ENCODE measurements at regions not wholly inside any gene's neighbourhood (a gene's known extent, or its start where the extent isn't known, plus 50 kb on each side); places are given as distances from the start of the nearest gene placed in this dataset.

- Histone ChIP-seq H3K27me3 (ENCODE audit: insufficient read depth in 3 of 3, low read length in 2 of 3) (peaks cover 0 to 2% (median 0%) of the 10 kb centered on the region in 3 donors), H3K27ac (no peak overlapping the region), H3K4me3 (no peak overlapping the region), H3K36me3 (ENCODE audit: insufficient read depth in 1 of 2, low read depth in 1 of 2) (no peaks in the 10 kb centered on the region), H3K9me3 (no peaks in the 10 kb centered on the region), H3K4me1 (no peaks in the 10 kb centered on the region)
- ATAC-seq (no peak), DNase-seq (no peak)
- WGBS, 3 donors = 82 to 90% (median 86%) methylated on average over 1 of the region's 1 CpG
- no peak for TF ChIP-seq CTCF (IDR thresholded peaks at IDR 0.05)
- intact Hi-C loops (cut with DNase I) = no loop called here
Measured at GRCh38 chr7:108722561-108722960, 152.9 kb downstream of the DNAJB9 start.

- ATAC-seq (no peak), DNase-seq (no peak)
- no peak for TF ChIP-seq CTCF (IDR thresholded peaks at IDR 0.05)
- Histone ChIP-seq H3K36me3 (ENCODE audit: insufficient read depth in 1 of 2, low read depth in 1 of 2) (no peaks in the 10 kb centered on the region), H3K4me3 (no peak overlapping the region), H3K4me1 (no peaks in the 10 kb centered on the region), H3K27ac (no peak overlapping the region), H3K9me3 (no peaks in the 10 kb centered on the region), H3K27me3 (ENCODE audit: insufficient read depth in 3 of 3, low read length in 2 of 3) (peaks cover 0 to 2% (median 0%) of the 10 kb centered on the region in 3 donors)
- intact Hi-C loops (cut with DNase I) = no loop called here
- WGBS, 3 donors = 18 to 30% (median 25%) methylated on average over 4 of the region's 4 CpGs
Measured at GRCh38 chr7:108723381-108723814, 153.7 kb downstream of the DNAJB9 start.

- no peak overlapping the region for H3K27ac ChIP-seq
- no peak overlapping the region for H3K4me3 ChIP-seq
- no peaks in the 10 kb centered on the region for H3K9me3 ChIP-seq
- no peaks in the 10 kb centered on the region for H3K4me1 ChIP-seq
- no peak for TF ChIP-seq CTCF (IDR thresholded peaks at IDR 0.05)
- no peaks in the 10 kb centered on the region for H3K36me3 ChIP-seq (ENCODE audit: insufficient read depth in 1 of 2, low read depth in 1 of 2)
- intact Hi-C loops (cut with DNase I) = no loop called here
- no peak for ATAC-seq
- DNase-seq = no peak
- peaks cover 0 to 2% (median 0%) of the 10 kb centered on the region in 3 donors for H3K27me3 ChIP-seq (ENCODE audit: insufficient read depth in 3 of 3, low read length in 2 of 3)
- 17 to 26% (median 18%) methylated on average over 3 of the region's 3 CpGs for WGBS, 3 donors
Measured at GRCh38 chr7:108724251-108725100, 154.8 kb downstream of the DNAJB9 start.

- intact Hi-C loops (cut with DNase I) = no loop called here
- Histone ChIP-seq H3K9me3 (no peaks in the 10 kb centered on the region), H3K27ac (no peak overlapping the region), H3K27me3 (ENCODE audit: insufficient read depth in 3 of 3, low read length in 2 of 3) (no peaks in the 10 kb centered on the region), H3K4me3 (no peak overlapping the region), H3K4me1 (no peaks in the 10 kb centered on the region), H3K36me3 (ENCODE audit: insufficient read depth in 1 of 2, low read depth in 1 of 2) (no peaks in the 10 kb centered on the region)
- no peak for TF ChIP-seq CTCF (IDR thresholded peaks at IDR 0.05)
- DNase-seq (no peak), ATAC-seq (no peak)
Measured at GRCh38 chr7:108735814-108736213, 166.1 kb downstream of the DNAJB9 start.
